GM18505 (cell line): ENCODE measurements at regions not wholly inside any gene's neighbourhood (a gene's known extent, or its start where the extent isn't known, plus 50 kb on each side); places are given as distances from the start of the nearest gene placed in this dataset.
A peak's percentile ranks its signal among the peaks of the same experiment; 100 is the strongest.

Source experiments
- ATAC-seq: cut with Tn5 transposase; IDR thresholded peaks from one replicate; pipeline ENCODE4 v1.9.1; 2021; ENCODE audit not compliant: unreplicated experiment
- POLR2A ChIP-seq: IDR thresholded peaks from 4 replicates; pipeline ENCODE4 v1.6.1; 2011; ENCODE audit warnings: borderline replicate concordance; ENCODE audit not compliant: insufficient read depth, insufficient read length; ENCODE audit errors: extremely low read depth

DNA sequence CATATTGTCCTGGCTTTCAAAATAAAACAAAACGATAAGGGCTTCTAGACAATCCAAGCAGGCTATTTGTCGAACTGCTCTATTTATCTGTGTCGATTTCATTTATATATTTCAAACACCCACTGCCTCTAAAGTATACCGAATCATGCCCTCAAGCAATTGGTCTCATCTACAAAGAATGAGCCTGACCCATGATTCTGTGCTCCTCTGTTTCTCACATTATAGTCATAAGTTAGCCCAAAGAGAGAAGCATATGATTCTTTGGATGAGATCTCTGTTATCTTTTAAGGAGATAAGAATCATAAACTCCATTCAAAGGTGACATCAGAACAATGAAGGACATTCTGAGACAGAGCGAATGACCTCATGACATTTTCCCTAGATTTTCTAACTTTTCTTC lies 191.1 kb downstream of the MAP2K6 start:
- ATAC-seq: no peak
- no peak for TF ChIP-seq POLR2A

GRCh38 chr17:69606142-69606800 lies 191.8 kb downstream of the MAP2K6 start:
- TF ChIP-seq POLR2A: no peak

DNA sequence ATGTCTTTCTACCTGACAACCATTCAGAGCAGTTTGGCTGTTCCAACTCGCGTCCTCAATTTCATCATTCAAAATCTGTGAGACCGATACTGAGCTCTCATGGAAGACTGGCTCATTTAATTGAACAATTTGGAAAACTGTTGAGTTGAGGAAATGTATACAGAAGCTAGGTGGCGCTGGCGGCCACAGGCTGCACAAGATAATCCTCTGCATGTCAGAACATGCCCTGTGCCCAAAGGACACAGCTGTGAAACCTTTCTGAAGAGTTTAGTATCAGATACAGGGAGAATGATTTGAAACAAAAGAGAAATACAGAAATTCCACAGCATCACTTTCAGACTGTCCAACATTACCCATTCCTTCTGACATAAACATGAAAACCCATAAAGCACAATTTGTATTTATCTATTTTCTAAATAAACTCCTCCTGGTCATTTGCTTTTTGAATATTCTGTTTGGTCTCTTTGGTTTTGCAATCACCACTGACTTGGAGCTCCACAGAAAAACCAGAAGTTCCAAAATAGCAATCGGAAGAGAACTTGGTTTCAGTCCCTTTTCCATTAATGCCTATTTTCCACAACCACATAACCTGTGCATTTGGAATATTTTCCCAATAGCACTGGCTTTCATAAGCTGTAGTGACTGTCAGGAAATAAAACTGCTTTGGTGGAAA lies 192.8 kb downstream of the MAP2K6 start:
- TF ChIP-seq POLR2A: no peak
- ATAC-seq: peak; percentile 95

More at GRCh38 chr17:69606142-69606800, 191.8 kb downstream of the MAP2K6 start:
- no peak for ATAC-seq

DNA sequence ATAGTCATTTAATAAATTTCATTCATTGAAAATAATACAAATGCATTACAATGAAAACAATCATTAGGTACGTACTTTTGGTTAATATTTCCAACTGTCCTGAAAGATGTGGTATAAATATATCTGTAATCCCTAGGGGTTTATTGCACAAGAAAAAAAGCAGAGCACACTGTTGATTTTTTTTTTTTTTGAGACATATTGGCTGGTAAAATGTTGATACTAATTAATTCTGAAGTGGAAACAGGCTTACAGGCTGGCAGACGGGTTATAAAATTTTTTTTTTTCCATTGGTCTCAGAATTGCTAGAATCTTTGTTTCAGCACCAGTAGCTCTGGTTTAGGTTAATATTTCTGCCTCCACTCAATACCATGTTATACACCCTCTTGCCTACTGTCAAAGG lies 193.6 kb downstream of the MAP2K6 start:
- TF ChIP-seq POLR2A: no peak
- ATAC-seq: no peak

GRCh38 chr17:69608808-69609472 lies 194.4 kb downstream of the MAP2K6 start:
- ATAC-seq: no peak
- TF ChIP-seq POLR2A: no peak

DNA sequence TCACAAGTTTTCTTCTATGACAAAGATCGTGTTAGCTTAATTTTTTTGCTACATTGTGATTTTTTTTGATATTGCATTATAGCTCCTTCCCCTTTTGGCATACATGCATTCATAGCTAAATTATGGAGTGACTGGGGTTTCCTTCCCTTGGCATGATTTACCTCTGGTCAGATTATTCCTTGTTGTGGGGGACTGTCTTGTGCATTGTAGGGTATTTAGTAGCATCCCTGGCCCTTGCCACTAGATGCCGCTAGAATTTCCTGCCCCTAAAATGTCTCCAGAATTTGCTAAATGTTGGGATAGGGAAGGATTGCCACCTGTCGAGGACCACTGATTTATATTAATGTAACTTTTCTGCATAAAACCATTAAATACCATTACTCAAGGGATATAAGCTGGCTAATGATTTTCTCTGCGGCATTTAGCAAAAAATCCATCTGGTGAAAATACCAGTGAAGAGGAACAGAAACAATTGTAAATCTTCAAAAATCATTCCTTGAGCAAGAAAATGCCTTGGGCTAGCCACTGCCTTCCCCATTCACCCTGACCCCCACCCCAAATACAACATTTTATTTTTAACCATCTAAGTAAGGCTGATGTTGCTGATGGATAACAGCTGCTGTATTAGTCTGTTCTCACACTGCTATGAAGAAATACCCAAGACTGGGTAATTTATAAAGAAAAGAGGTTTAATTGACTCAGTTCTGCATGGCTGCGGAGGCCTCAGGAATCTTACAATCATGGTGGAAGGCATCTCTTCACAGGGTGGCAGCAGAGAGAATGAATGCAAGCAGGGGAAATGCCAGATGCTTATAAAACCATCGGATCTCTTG lies 195.2 kb downstream of the MAP2K6 start:
- no peak for ATAC-seq

GRCh38 chr17:69620363-69620762 lies 205.9 kb downstream of the MAP2K6 start:
- no peak for TF ChIP-seq POLR2A
- ATAC-seq: no peak

More for the DNA sequence above, 195.2 kb downstream of the MAP2K6 start:
- no peak for TF ChIP-seq POLR2A

DNA sequence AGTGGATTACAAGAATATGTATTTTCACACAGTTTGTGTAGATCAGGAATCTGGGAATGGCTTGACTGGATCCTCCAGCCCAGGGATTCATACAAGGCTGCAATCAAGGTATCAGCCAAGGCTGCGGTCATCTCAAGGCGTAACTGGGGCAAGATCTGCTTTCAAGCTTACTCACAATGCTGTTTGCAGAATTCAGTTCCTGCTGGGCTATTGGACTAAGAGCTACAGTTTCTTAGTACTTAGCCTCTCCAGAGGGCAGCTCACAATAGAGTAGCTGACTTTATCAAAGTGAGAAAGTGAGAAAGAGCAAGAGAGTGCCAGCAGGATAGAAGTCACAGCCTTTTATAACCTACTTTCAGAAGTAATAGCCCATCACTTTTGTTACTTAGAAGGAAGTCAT lies 211.0 kb downstream of the MAP2K6 start:
- ATAC-seq: no peak
- no peak for TF ChIP-seq POLR2A

- no peak for ATAC-seq
- no peak for TF ChIP-seq POLR2A
These were observed 215.6 kb downstream of the MAP2K6 start for GRCh38 chr17:69630056-69630635.

DNA sequence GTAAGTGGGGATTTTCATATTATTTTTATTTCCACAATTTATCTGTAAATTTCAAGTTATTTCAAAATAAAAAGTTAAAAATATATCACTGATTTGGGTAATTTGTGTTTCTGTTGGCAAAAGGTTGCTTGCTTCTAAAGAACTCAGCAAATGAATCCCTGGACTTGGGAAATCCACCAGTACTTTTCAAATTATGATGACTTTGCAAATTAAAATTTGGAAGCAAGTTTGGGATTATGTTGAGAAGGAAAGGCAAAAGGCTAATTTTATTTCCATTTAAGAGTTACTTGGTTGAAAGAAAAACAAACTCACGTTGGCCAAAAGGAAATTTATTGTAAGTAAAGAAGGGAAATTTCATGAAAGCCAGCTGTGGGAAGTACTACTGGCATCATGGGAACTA lies 220.3 kb downstream of the MAP2K6 start:
- ATAC-seq: no peak
- TF ChIP-seq POLR2A: no peak

DNA sequence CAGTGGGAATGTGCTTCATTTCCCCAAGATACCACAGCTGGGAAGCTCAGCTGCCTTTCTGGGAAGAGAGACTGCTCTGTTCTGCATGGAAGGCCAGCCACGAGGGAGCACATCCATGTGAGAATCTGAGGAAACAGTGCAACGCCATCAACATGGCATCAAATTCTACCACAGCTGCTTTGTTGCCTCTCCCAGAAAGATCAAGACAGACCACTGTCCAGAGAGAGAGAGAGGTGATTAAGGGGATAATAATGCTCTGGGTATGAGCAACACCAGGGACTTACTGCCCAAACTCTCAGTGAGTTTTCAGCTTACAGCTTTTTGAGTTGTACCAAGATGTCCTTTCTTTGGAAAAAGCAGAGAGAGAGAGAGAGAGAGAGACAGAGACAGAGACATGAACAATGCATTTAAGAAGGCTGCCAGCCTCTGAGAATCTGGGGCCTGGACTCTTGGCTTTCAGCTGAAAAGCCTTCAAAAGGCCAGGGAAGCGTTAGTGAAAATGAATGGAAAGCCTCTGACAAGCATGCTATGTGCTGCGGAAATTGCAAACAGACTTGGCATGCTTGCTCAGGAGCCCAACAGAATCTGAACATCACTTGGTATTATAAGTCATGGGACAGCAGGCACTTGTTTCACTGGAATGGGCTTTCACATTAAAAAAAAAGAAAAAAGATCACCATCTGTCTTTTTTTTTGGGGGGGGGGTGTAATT lies 223.1 kb downstream of the MAP2K6 start:
- ATAC-seq: no peak
- no peak for TF ChIP-seq POLR2A

DNA sequence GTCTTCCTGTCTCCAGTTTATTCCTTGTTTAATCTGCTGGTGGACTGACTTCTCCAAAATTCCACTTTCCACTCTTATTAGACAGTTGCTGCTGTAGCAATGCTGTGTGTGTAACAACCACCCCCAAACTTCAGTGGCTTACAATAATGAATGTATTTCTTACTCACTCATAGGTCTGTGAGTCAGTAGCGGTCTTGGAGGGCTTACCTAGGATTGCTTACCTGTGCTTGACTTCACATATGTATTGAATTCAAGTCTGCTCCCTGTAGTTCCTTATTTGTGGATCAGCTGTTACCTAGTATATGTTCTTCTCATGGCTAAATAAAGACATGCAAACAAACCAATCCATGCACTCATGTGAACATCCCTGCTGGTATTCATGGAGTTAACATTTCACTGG lies 224.6 kb downstream of the MAP2K6 start:
- no peak for ATAC-seq
- no peak for TF ChIP-seq POLR2A

GRCh38 chr17:69640073-69640472 lies 225.6 kb downstream of the MAP2K6 start:
- no peak for ATAC-seq
- no peak for TF ChIP-seq POLR2A

DNA sequence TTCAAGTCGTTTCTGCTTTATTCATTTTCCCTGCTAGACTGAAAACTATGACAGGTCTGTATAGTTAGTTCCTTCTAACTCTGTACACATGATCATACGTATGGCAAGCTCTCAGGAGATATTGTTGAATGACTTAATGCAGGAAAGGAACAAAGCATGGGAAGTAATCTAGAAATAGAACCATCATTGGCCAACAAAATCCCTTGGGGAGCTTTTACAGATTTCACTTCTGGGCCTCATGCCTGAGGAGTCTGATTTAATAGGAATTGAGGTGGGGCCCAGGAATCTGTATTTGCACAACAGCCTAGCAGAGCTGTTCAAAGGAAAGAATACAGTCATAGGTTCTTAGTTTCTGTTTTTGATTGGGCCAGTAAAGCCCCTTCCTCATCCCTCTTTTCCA lies 229.2 kb downstream of the MAP2K6 start:
- no peak for TF ChIP-seq POLR2A
- no peak for ATAC-seq
